ENCODE measurements at regions not wholly inside any gene's neighbourhood (a gene's known extent, or its start where the extent isn't known, plus 50 kb on each side); places are given as distances from the start of the nearest gene placed in this dataset.

DNA sequence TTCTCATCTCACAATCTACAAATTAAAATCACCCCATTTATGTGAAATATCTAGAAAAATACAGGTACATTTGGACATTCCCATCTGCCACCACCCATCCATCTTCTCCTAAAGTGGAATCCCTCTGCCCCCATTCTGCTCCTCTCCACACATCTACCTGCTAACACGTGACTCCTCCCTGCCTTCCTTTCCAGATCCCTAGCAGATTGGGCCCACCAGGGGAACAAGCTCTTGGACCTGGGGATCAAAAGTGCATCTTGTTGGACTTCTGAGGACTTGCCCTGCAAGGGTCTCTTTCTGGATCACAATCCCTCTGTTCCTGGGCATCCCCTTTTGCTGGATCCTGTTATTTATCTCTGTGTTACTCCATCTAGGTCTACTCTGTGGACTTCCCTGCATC is 107.6 kb downstream of the ZNF280B start:
- CTCF ChIA-PET: no interaction called here
- POLR2A ChIA-PET (ENCODE audit: low non-redundant PET): no interaction called here
- no peak overlapping the region for H3K27ac ChIP-seq
- TF ChIP-seq, protein P1, sequence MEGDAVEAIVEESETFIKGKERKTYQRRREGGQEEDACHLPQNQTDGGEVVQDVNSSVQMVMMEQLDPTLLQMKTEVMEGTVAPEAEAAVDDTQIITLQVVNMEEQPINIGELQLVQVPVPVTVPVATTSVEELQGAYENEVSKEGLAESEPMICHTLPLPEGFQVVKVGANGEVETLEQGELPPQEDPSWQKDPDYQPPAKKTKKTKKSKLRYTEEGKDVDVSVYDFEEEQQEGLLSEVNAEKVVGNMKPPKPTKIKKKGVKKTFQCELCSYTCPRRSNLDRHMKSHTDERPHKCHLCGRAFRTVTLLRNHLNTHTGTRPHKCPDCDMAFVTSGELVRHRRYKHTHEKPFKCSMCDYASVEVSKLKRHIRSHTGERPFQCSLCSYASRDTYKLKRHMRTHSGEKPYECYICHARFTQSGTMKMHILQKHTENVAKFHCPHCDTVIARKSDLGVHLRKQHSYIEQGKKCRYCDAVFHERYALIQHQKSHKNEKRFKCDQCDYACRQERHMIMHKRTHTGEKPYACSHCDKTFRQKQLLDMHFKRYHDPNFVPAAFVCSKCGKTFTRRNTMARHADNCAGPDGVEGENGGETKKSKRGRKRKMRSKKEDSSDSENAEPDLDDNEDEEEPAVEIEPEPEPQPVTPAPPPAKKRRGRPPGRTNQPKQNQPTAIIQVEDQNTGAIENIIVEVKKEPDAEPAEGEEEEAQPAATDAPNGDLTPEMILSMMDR (conservative IDR thresholded peaks at IDR 0.05; ENCODE audit: low read depth): no peak
- DNase-seq (ENCODE audit: low spot score): no peak

DNA sequence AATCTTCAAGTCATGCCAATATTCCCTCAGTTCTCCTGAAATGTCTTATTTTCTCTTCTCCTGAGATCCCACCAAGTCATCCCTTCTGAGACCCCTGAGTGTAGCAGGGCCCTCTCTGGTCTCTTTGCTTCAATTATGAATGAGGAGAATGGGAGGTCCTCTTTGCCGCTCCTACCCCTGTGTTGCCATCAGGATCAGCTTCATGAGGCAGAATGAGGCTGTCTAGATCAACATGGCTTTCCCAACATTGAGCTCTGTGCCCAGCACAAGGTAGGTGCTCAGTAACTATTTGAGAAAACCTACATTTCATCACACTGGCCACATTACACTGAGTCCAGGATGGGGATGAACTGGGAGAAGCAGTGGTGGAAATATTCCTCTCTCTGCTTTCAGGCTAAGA is 107.2 kb downstream of the ZNF280B start:
- DNase-seq (ENCODE audit: low spot score): no peak
- POLR2A ChIA-PET (ENCODE audit: low non-redundant PET): no interaction called here
- CTCF ChIA-PET: interaction anchor here (0.6 kb wide), 1 partner anchor 289 kb away, joined by 6 read pairs; no protein-coding TSS in a partner anchor
- no peak overlapping the region for H3K27ac ChIP-seq
- TF ChIP-seq, protein P1 (conservative IDR thresholded peaks at IDR 0.05; ENCODE audit: low read depth): no peak

DNA sequence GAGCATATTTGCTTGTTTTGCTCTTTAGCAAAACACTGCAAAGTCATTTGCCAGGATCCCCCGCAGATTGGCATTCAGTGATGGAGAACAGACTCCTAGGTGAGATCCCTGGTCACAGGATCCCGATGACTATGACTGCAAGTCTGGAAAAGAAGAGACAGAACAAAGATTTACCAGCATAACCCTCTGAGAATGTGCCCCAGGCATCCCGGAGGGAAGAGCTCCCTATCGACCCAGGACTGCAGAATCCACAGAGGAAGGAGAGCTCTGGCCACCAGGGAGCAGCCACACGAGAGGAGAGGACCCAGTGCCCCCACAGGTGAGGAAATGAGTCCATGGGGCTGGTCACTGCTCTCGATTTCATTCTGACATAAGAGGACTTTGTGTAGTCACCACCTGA is 105.2 kb downstream of the ZNF280B start:
- DNase-seq (ENCODE audit: low spot score): no peak
- H3K27ac ChIP-seq: no peak overlapping the region
- TF ChIP-seq, protein P1 (conservative IDR thresholded peaks at IDR 0.05; ENCODE audit: low read depth): no peak
- ChIA-PET POLR2A (ENCODE audit: low non-redundant PET) (no interaction called here), CTCF (no interaction called here)

DNA sequence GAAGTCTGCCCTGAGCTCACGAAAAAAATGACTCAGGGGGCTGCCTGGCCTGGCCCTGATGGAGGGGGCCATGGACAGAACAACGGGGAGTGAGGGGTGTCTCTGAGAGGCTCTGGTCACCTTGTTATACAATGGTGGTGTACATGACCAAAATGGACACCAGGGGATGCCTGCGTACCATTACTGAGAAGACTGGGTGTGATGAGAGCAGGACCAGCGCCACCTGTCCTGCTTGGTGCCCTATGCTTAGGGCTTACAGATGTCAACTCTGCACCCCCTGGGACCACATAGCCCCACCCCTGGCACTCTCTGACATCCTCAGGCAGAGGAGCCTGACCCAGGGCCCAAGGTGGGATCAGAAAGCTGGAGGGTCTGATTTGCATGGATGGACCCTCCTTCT is 104.8 kb downstream of the ZNF280B start:
- ChIA-PET POLR2A (ENCODE audit: low non-redundant PET) (no interaction called here), CTCF (interaction anchor here (0.6 kb wide), 1 partner anchor 101 kb away, joined by 5 read pairs; no protein-coding TSS in a partner anchor)
- H3K27ac ChIP-seq: no peak overlapping the region
- TF ChIP-seq, protein P1 (conservative IDR thresholded peaks at IDR 0.05; ENCODE audit: low read depth): no peak
- no peak for DNase-seq (ENCODE audit: low spot score)

DNA sequence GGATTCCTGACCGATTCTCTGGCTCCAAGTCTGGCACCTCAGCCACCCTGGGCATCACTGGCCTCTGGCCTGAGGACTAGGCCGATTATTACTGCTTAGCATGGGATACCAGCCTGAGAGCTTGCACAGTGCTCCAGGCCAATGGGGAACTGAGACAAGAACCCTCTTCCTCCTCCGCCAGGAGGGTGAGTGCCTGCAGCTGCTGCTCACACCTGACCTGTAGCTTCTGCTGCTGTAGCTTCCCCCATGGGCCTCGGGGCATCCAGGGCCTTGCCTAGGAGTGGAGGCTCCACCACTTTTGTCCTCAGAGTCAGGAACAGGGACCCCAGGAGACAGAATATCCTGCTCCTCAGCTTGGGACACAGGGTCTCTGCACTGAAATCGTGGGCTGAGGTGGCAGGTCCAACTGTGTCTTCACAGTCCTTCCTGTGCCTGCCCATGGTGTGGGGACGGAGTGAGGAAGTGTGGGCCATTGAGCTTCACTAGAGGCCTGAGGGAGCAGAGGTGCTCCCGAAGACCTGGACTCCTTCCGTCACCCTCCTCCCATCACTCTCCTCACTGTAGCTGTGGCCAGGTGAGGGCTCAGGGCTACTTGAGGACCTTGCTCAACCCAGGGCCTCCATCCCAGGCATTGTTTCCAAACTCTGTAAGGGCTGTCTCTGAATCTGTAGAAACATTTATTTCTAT is 103.8 kb downstream of the ZNF280B start:
- no peak overlapping the region for H3K27ac ChIP-seq
- TF ChIP-seq, protein P1 (conservative IDR thresholded peaks at IDR 0.05; ENCODE audit: low read depth): no peak
- ChIA-PET CTCF (interaction anchor here (0.6 to 0.7 kb wide), 2 partner anchors 47 to 100 kb away, joined by 3 to 5 read pairs; no protein-coding TSS in a partner anchor), POLR2A (ENCODE audit: low non-redundant PET) (no interaction called here)
- no peak for DNase-seq (ENCODE audit: low spot score)

DNA sequence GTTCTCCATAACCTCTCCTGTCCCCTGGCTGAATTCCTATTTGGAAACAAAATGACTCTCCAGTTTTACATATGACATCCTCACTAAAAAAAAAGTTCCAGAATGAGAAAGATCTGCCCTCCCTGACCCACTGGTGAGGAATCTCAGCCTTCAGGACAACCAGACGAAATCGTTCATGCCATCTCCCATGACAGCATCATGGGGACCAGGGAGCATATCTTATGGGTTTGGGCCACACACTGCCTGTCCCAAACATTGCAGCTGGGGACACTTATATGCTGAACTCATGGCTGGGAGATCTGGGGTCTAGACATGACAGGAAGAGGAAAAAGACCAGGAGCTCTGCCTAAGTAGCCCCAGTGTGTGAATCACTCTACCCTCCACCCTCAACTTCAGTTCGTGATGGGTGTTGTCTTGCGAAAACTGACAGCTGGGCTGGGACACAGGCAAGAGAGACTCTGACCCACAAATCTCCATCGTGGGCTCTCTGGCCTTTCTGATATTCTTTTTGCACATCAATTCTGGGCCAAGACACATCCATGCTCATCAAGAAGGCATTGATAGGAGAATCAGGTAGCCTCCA is 102.0 kb downstream of the ZNF280B start:
- POLR2A ChIA-PET (ENCODE audit: low non-redundant PET): no interaction called here
- DNase-seq (ENCODE audit: low spot score): no peak
- CTCF ChIA-PET: no interaction called here
- H3K27ac ChIP-seq: no peak overlapping the region
- TF ChIP-seq, protein P1 (conservative IDR thresholded peaks at IDR 0.05; ENCODE audit: low read depth): no peak

All from RWPE1 (cell line).